Adrenal gland (tissue), 9 donors: ENCODE measurements at regions not wholly inside any gene's neighbourhood (a gene's known extent, or its start where the extent isn't known, plus 50 kb on each side); places are given as distances from the start of the nearest gene placed in this dataset.

Experiments used
- DNase-seq, 7 donors: peaks; one replicate each; pipeline ENCODE4 v3.0.0-alpha.2; 2019 to 2020
- H3K27ac ChIP-seq, 5 donors: fragments of 200-600 bp; sonication (generic) in 4 of 5; 1 replicate in 3 of 5; 2 replicates in 2 of 5; pipeline versions ENCODE4 v1.5.1 to v1.8.0; 2016 to 2020; ENCODE audit warnings: mild to moderate bottlenecking in 1 of 5
- H3K27me3 ChIP-seq: fragments of 200-600 bp; 2 replicates; pipeline ENCODE4 v1.8.0; 2021
- H3K36me3 ChIP-seq, 2 donors: fragments of 200-600 bp; replicated peaks in 1 of 2; 1 replicate in 1 of 2; 2 replicates in 1 of 2; pipeline versions ENCODE4 v1.5.1 to v1.8.0; 2018 to 2022
- H3K4me1 ChIP-seq, 2 donors: fragments of 200-600 bp; replicated peaks in 1 of 2; 1 replicate in 1 of 2; 2 replicates in 1 of 2; pipeline versions ENCODE4 v1.5.1 to v1.8.0; 2018 to 2021
- H3K4me3 ChIP-seq, 4 donors: fragments of 200-600 bp; sonication (generic) in 3 of 4; one replicate each; pipeline ENCODE4 v1.5.1; 2016 to 2018
- H3K9me3 ChIP-seq, 3 donors: fragments of 200-600 bp; sonication (generic) in 1 of 3; replicated peaks in 1 of 3; 1 replicate in 2 of 3; 2 replicates in 1 of 3; pipeline versions ENCODE4 v1.5.1 to v1.8.0; 2016 to 2021
- POLR2A ChIP-seq, 2 donors: fragments of 450-650 bp; IDR thresholded peaks; one replicate each; pipeline ENCODE4 v1.6.1; 2017; ENCODE audit warnings: antibody characterized with exemption in 2 of 2, mild to moderate bottlenecking in 2 of 2, moderate library complexity in 1 of 2
- WGBS, 4 donors: extraction: QIAGEN DNeasy Blood & Tissue Kit in 2 of 4; methylation state at CpG; one replicate each; pipeline versions ENCODE4 v1.1.5 to v1.1.7; 2013 to 2017; 5-methylcytosine and 5-hydroxymethylcytosine counted together
- intact Hi-C, 2 donors: fragments of 100-400 bp; cut with DNase I; formaldehyde crosslinking; loops; one replicate each; pipeline versions ENCODE4 v1.14.1 to v1.15.0; 2022 to 2023
- TF ChIP-seq, protein P1 (sequence below), 6 experiments: fragments of 450-650 bp in 4 of 6; fragments of 200-600 bp in 2 of 6; sonication (generic) in 1 of 6; IDR thresholded peaks; 1 replicate in 5 of 6; 2 replicates in 1 of 6; pipeline versions ENCODE4 v1.5.1 to v1.8.0; 2016 to 2021; ENCODE audit warnings: antibody characterized with exemption in 6 of 6, mild to moderate bottlenecking in 2 of 6, moderate library complexity in 1 of 6
- donor health status: healthy with polysubstance abuse.
- donor health status: Bipolar disorder and iron deficiency.
- donor health status: DM: yes; HTN: yes; CAD: no.
- donor health status: DM: no; HTN: no; CAD: no.
- donor health status: DM: no; HTN: no; CAD: no.

DNA sequence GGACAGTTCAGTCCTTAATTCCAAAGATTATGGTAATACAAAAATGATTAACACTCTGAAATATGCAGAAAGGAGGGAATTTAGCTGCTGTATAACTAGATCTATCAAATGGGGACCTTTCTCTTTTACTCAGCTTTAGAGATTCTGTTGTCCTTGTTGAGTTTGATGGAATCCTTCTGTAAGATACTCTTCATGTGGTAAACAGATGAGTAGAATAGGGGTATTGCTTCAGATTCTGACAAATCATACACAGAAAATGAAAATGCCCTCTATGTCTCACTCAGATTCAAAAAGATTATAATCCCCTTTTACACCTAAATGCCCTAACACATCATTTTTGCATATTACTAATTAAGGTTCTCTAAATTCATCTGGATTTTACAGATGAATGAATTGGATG is 50.7 kb downstream of the ARHGAP35 start:
- no peak for TF ChIP-seq POLR2A (IDR thresholded peaks at IDR 0.05)
- TF ChIP-seq, protein P1, sequence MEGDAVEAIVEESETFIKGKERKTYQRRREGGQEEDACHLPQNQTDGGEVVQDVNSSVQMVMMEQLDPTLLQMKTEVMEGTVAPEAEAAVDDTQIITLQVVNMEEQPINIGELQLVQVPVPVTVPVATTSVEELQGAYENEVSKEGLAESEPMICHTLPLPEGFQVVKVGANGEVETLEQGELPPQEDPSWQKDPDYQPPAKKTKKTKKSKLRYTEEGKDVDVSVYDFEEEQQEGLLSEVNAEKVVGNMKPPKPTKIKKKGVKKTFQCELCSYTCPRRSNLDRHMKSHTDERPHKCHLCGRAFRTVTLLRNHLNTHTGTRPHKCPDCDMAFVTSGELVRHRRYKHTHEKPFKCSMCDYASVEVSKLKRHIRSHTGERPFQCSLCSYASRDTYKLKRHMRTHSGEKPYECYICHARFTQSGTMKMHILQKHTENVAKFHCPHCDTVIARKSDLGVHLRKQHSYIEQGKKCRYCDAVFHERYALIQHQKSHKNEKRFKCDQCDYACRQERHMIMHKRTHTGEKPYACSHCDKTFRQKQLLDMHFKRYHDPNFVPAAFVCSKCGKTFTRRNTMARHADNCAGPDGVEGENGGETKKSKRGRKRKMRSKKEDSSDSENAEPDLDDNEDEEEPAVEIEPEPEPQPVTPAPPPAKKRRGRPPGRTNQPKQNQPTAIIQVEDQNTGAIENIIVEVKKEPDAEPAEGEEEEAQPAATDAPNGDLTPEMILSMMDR (IDR thresholded peaks at IDR 0.05), result no peak
- peaks cover 10 to 70% of the 10 kb centered on the region in 2 donors for H3K4me1 ChIP-seq
- intact Hi-C loops, result no loop called here

DNA sequence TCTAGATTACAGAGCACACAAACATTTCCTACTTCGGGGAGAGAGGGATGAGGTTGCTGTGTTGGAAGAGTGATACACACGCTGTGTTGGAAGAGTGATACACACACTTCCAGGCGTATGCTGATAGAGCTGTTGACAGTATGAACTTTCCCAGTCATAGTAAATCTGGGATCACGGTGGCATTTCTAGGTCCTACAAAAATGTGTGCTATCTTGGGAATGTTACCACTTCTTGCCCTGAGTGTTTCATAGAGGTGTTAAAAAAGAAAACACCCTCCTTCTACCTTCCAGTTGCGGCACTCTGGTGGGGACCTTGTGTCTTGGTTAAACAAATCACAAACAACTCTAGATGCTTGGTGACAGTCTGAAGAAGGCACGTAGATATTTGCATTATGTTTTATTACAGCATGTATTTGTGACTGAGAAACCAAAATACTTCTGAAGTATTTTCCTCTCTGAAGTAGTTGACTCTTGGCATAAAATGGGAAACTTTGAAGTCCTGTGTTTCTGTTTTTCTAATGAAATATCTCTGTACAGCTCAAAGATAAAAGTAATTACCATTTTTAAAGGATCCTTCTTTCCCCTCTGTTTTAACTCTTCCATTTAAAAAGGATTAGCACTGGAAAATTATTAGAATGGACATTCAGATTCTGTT is 52.5 kb downstream of the ARHGAP35 start:
- no peaks in the 10 kb centered on the region for H3K27me3 ChIP-seq
- no peaks in the 10 kb centered on the region for H3K36me3 ChIP-seq
- H3K9me3 ChIP-seq, result no peaks in the 10 kb centered on the region
- intact Hi-C loops, result no loop called here
- peaks cover 7 to 64% of the 10 kb centered on the region in 2 donors for H3K4me1 ChIP-seq
- 61 to 71% (median 68%) methylated on average over 6 of the region's 6 CpGs for WGBS, 4 donors
- H3K27ac ChIP-seq, result peak overlapping the region in 4 of 5 donors; percentile 36 to 68 (median 61)
- DNase-seq, result peak in 1 of 7 donors; percentile 20
- H3K4me3 ChIP-seq, result peak overlapping the region in 1 of 4 donors; percentile 29
- TF ChIP-seq POLR2A (IDR thresholded peaks at IDR 0.05), result no peak
- TF ChIP-seq, protein P1 (IDR thresholded peaks at IDR 0.05), result no peak

More for the DNA sequence above, 50.7 kb downstream of the ARHGAP35 start:
- Histone ChIP-seq H3K36me3 (no peaks in the 10 kb centered on the region), H3K4me3 (no peak overlapping the region), H3K27ac (no peak overlapping the region), H3K27me3 (no peaks in the 10 kb centered on the region), H3K9me3 (no peaks in the 10 kb centered on the region)
- DNase-seq, result no peak

DNA sequence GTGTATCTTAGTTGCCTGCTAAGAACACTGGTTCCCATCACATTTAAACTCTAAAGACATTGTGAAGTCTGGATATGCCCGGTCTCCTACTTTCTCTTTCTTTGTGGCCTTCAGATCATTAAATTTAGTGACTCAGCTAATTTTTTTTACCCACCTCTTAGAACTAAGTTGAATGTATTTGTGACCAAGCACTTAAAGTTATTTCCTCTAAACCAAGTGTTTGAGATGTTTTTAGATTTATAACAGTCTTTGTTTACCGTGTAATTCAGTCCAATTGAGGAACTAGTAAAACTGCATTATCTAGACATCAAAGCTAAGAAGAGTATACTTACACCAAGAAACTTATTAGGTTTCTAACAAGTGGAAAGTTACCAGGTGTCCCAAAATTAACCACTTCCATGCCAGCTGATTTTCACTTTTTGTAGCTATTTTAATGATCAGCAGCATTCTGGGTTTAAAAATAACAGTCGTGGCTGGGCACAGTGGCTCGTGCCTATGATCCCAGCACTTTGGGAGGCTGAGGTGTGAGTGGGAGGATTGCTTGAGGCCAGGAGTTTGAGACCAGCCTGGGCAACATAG is 53.1 kb downstream of the ARHGAP35 start:
- Histone ChIP-seq H3K27ac (peak overlapping the region in 4 of 5 donors; percentile 36 to 68 (median 61)), H3K4me1 (peaks cover 5 to 58% of the 10 kb centered on the region in 2 donors)
- 32 to 36% (median 34%) methylated on average over 4 of the region's 4 CpGs for WGBS, 4 donors

DNA sequence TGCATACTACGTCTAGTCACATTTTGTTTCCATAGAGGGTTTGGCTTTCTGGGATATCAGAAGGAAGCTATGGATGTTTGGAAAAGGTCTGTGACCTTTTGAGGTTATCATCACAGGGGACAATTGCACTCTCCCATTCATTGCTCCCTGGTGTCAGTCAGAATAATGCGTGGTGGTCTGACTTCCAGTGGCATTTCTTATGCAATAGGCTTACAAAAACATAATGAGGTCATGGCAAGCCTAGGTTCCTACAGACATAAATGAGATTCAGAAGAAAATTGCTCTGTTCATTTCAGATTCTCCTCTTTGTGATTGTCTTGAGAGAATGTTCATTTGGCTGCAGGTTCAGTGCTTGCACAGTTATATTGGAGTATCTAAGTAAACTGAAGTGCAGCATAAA is 54.6 kb downstream of the ARHGAP35 start:
- intact Hi-C loops, result no loop called here
- Histone ChIP-seq H3K4me3 (no peak overlapping the region), H3K27me3 (no peaks in the 10 kb centered on the region), H3K9me3 (no peaks in the 10 kb centered on the region), H3K4me1 (peaks cover 5 to 53% of the 10 kb centered on the region in 2 donors), H3K27ac (no peak overlapping the region), H3K36me3 (peaks cover 0 to 15% of the 10 kb centered on the region in 2 donors)
- DNase-seq, result peak in 1 of 7 donors; percentile 11
- no peak for TF ChIP-seq POLR2A (IDR thresholded peaks at IDR 0.05)
- TF ChIP-seq, protein P1 (IDR thresholded peaks at IDR 0.05), result no peak
- WGBS, 4 donors, result 31 to 52% (median 36%) methylated on average over 2 of the region's 2 CpGs

More for the DNA sequence above, 53.1 kb downstream of the ARHGAP35 start:
- Histone ChIP-seq H3K27me3 (no peaks in the 10 kb centered on the region), H3K36me3 (peaks cover 0 to 5% of the 10 kb centered on the region in 2 donors), H3K9me3 (no peaks in the 10 kb centered on the region), H3K4me3 (peak overlapping the region in 1 of 4 donors; percentile 29)
- TF ChIP-seq, protein P1 (IDR thresholded peaks at IDR 0.05), result no peak
- TF ChIP-seq POLR2A (IDR thresholded peaks at IDR 0.05), result no peak
- peak in 1 of 7 donors; percentile 39 for DNase-seq
- intact Hi-C loops, result no loop called here
